ENCODE measurements at regions not wholly inside any gene's neighbourhood (a gene's known extent, or its start where the extent isn't known, plus 50 kb on each side); places are given as distances from the start of the nearest gene placed in this dataset.

DNA sequence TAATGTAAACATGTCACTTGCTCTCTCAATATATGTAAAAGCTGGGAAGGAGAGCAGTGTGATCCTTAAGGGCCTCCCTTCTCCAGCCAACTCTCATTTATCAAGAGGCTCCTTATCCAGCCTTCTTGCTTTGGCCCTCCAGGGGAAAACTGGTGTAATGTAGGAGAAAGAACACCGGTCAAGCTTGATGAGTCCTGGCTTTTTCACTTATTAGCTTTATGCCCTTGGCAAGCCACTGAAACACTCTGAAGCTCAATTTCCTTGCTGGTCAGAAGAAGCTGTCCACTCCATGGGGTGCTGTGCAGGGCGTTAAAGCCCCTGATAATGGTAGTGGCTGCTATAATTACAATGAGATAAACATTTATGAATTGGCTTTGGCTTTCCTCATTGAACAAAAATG lies 251.2 kb upstream of the RBBP8 start:
- intact Hi-C loops (cut with micrococcal nuclease) = no loop called here
- no peaks in the 10 kb centered on the region for H4K20me1 ChIP-seq (ENCODE audit: insufficient read depth)
- RAD21 ChIA-PET (ENCODE audit: low non-redundant PET in 1 of 2, low total read pairs in 2 of 2, uncharacterized antibody in 2 of 2, unreplicated experiment in 2 of 2) = no interaction called here
- no peaks in the 10 kb centered on the region for H3K9me2 ChIP-seq (ENCODE audit: insufficient read depth)
- H3K4me2 ChIP-seq (ENCODE audit: low read length) = no peak overlapping the region
- no peak overlapping the region for H2AFZ ChIP-seq (ENCODE audit: low read depth, low read length, poor library complexity, severe bottlenecking)
- no peak overlapping the region for H3K4me3 ChIP-seq (replicated peaks in 1 of 2; ENCODE audit: low read depth in 1 of 2, low read length in 2 of 2)
- H3K27ac ChIP-seq (ENCODE audit: low read depth, low read length) = no peak overlapping the region
- H3K36me3 ChIP-seq (ENCODE audit: control insufficient read depth in 1 of 2, insufficient read depth in 2 of 2, low read length in 2 of 2) = no peaks in the 10 kb centered on the region
- no peak overlapping the region for H3K9ac ChIP-seq (ENCODE audit: low read length)
- POLR2A ChIA-PET = no interaction called here
- peaks cover 8% of the 10 kb centered on the region; the same call in 1 of the 2 replicates for H3K27me3 ChIP-seq (ENCODE audit: insufficient read depth, low read length)
- ATAC-seq (no peak), DNase-seq (ENCODE audit: low read depth, low spot score) (no peak)
- TF ChIP-seq JUND (IDR thresholded peaks at IDR 0.05) (no peak), CEBPB (IDR thresholded peaks at IDR 0.05; ENCODE audit: low read depth) (no peak)
- TF ChIP-seq, protein P1, sequence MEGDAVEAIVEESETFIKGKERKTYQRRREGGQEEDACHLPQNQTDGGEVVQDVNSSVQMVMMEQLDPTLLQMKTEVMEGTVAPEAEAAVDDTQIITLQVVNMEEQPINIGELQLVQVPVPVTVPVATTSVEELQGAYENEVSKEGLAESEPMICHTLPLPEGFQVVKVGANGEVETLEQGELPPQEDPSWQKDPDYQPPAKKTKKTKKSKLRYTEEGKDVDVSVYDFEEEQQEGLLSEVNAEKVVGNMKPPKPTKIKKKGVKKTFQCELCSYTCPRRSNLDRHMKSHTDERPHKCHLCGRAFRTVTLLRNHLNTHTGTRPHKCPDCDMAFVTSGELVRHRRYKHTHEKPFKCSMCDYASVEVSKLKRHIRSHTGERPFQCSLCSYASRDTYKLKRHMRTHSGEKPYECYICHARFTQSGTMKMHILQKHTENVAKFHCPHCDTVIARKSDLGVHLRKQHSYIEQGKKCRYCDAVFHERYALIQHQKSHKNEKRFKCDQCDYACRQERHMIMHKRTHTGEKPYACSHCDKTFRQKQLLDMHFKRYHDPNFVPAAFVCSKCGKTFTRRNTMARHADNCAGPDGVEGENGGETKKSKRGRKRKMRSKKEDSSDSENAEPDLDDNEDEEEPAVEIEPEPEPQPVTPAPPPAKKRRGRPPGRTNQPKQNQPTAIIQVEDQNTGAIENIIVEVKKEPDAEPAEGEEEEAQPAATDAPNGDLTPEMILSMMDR (IDR thresholded peaks at IDR 0.05 in 2 of 3, conservative IDR thresholded peaks at IDR 0.05 in 1 of 3; ENCODE audit: borderline replicate concordance in 1 of 3, insufficient read depth in 1 of 3, low read depth in 2 of 3, low read length in 2 of 3) = no peak
- H3K79me2 ChIP-seq (ENCODE audit: insufficient read depth, low read length) = no peaks in the 10 kb centered on the region
- BruUV-seq (replicated peaks) = no TSS peak
- no peaks in the 10 kb centered on the region for H3K9me3 ChIP-seq (ENCODE audit: control insufficient read depth in 1 of 2, insufficient read depth in 1 of 2, low read depth in 1 of 2, low read length in 2 of 2)
- H3K4me1 ChIP-seq (ENCODE audit: control insufficient read depth in 1 of 2, insufficient read depth in 2 of 2, low read length in 2 of 2) = no peaks in the 10 kb centered on the region
- CTCF ChIA-PET = no interaction called here

DNA sequence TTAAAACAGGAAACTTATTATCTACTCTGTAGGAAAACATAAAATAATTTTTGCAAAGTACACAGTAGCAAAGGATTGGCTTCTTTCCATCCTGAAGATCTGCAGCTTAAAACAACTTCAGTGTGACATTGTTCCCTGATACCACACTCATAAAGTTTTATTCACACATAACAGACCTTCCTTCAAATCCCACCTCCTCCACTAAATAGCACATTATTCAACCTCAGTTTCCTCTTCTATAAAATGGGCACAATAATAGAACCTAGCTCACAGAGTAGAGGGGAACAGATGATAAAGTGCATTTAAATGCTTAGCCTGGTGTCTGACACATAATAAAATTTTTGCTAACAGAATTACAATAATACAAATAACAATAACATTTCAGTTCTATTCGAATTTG lies 250.4 kb upstream of the RBBP8 start:
- H2AFZ ChIP-seq (ENCODE audit: low read depth, low read length, poor library complexity, severe bottlenecking) = no peak overlapping the region
- TF ChIP-seq EGR1 (IDR thresholded peaks at IDR 0.05; ENCODE audit: low read depth) (no peak), JUND (IDR thresholded peaks at IDR 0.05) (no peak), EZH2phosphoT487 (IDR thresholded peaks at IDR 0.05; ENCODE audit: borderline replicate concordance) (no peak), CBX3 (IDR thresholded peaks at IDR 0.05; ENCODE audit: low read depth) (no peak), FOSL1 (IDR thresholded peaks at IDR 0.05; ENCODE audit: low read depth) (no peak), ELF1 (IDR thresholded peaks at IDR 0.05; ENCODE audit: borderline replicate concordance, low read depth) (no peak), EZH2 (IDR thresholded peaks at IDR 0.05) (no peak), POLR2A (IDR thresholded peaks at IDR 0.05; ENCODE audit: borderline replicate concordance, extremely low read depth, insufficient read depth, insufficient read length) (no peak), MAX (IDR thresholded peaks at IDR 0.05) (no peak), ZNF274 (IDR thresholded peaks at IDR 0.05; ENCODE audit: low read depth, low read length) (no peak), SRF (IDR thresholded peaks at IDR 0.05; ENCODE audit: low read depth) (no peak), TCF7L2 (IDR thresholded peaks at IDR 0.05; ENCODE audit: borderline replicate concordance, extremely low read depth, insufficient read depth, insufficient read length) (no peak), SIN3A (IDR thresholded peaks at IDR 0.05; ENCODE audit: low read depth) (no peak), CEBPB (IDR thresholded peaks at IDR 0.05; ENCODE audit: low read depth) (no peak)
- TF ChIP-seq, protein P2, sequence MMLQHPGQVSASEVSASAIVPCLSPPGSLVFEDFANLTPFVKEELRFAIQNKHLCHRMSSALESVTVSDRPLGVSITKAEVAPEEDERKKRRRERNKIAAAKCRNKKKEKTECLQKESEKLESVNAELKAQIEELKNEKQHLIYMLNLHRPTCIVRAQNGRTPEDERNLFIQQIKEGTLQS (IDR thresholded peaks at IDR 0.05) = no peak
- TF ChIP-seq, protein P3, sequence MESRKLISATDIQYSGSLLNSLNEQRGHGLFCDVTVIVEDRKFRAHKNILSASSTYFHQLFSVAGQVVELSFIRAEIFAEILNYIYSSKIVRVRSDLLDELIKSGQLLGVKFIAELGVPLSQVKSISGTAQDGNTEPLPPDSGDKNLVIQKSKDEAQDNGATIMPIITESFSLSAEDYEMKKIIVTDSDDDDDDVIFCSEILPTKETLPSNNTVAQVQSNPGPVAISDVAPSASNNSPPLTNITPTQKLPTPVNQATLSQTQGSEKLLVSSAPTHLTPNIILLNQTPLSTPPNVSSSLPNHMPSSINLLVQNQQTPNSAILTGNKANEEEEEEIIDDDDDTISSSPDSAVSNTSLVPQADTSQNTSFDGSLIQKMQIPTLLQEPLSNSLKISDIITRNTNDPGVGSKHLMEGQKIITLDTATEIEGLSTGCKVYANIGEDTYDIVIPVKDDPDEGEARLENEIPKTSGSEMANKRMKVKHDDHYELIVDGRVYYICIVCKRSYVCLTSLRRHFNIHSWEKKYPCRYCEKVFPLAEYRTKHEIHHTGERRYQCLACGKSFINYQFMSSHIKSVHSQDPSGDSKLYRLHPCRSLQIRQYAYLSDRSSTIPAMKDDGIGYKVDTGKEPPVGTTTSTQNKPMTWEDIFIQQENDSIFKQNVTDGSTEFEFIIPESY (IDR thresholded peaks at IDR 0.05; ENCODE audit: extremely low read depth, insufficient replicate concordance, low read length) = no peak

More for the DNA sequence above, 250.4 kb upstream of the RBBP8 start:
- ChIA-PET POLR2A (no interaction called here), RAD21 (ENCODE audit: low non-redundant PET in 1 of 2, low total read pairs in 2 of 2, uncharacterized antibody in 2 of 2, unreplicated experiment in 2 of 2) (no interaction called here), CTCF (no interaction called here)
- Histone ChIP-seq H3K27me3 (ENCODE audit: insufficient read depth, low read length) (peaks cover 8% of the 10 kb centered on the region; the same call in 1 of the 2 replicates), H4K20me1 (ENCODE audit: insufficient read depth) (no peaks in the 10 kb centered on the region), H3K9me3 (ENCODE audit: control insufficient read depth in 1 of 2, insufficient read depth in 1 of 2, low read depth in 1 of 2, low read length in 2 of 2) (no peaks in the 10 kb centered on the region), H3K9me2 (ENCODE audit: insufficient read depth) (no peaks in the 10 kb centered on the region), H3K9ac (ENCODE audit: low read length) (no peak overlapping the region), H3K79me2 (ENCODE audit: insufficient read depth, low read length) (no peaks in the 10 kb centered on the region), H3K36me3 (ENCODE audit: control insufficient read depth in 1 of 2, insufficient read depth in 2 of 2, low read length in 2 of 2) (no peaks in the 10 kb centered on the region), H3K4me2 (ENCODE audit: low read length) (no peak overlapping the region), H3K4me3 (replicated peaks in 1 of 2; ENCODE audit: low read depth in 1 of 2, low read length in 2 of 2) (no peak overlapping the region), H3K4me1 (ENCODE audit: control insufficient read depth in 1 of 2, insufficient read depth in 2 of 2, low read length in 2 of 2) (no peaks in the 10 kb centered on the region), H3K27ac (ENCODE audit: low read depth, low read length) (no peak overlapping the region)
- intact Hi-C loops (cut with micrococcal nuclease) = no loop called here
- DNase-seq (ENCODE audit: low read depth, low spot score) = no peak
- no peak for ATAC-seq
- BruUV-seq (replicated peaks) = no TSS peak

Data from HCT116 (cell line).